ENCODE measurements at regions not wholly inside any gene's neighbourhood (a gene's known extent, or its start where the extent isn't known, plus 50 kb on each side); places are given as distances from the start of the nearest gene placed in this dataset.

DNA sequence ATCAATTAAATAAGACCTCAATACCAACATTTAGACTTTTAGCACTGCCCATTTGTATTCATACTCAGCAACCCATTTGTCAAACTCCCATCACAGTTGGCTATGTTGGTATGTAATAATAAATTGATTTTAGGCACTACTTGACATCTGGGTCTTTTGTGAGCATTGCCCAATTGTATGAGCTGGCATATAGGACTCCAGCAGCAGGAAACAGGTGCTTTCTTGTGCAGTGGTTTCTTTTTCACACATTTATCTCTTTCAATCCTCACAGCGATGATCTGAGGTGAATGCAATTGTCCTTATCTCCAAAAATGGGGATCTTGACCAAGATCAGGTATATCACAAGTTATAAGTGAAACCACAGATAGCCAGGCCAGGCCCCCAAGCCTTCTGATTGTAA, 96.9 kb upstream of the OXGR1 start (continued):
- TF ChIP-seq SRF (IDR thresholded peaks at IDR 0.05; ENCODE audit: low read depth) (no peak), POLR2A (IDR thresholded peaks at IDR 0.05; ENCODE audit: borderline replicate concordance, extremely low read depth, insufficient read depth, insufficient read length) (no peak), ZFX (IDR thresholded peaks at IDR 0.05) (no peak), TCF7L2 (IDR thresholded peaks at IDR 0.05; ENCODE audit: borderline replicate concordance, extremely low read depth, insufficient read depth, insufficient read length) (no peak), JUND (IDR thresholded peaks at IDR 0.05) (no peak)

DNA sequence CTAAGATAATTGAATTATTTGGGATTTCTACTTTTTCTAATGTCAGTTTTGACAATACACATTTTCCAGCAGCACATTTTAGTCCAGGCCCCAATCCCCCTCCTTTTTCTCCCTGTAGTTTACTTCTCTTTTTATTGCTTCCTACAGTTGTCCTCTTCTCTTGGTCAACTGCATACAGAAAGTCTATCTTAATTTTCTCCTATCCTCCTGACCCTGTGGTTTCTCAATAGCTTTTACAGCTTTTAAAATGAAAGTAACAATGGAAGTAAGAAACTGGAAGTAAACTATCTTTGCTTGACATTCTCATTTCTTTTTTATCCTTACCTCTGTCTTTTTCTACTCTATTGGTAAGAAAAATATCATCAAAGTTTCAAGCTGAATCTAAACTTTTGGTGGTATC, 106.5 kb upstream of the OXGR1 start:
- Histone ChIP-seq H3K4me2 (ENCODE audit: low read length) (no peak overlapping the region), H3K27ac (ENCODE audit: low read depth, low read length) (no peak overlapping the region), H3K36me3 (ENCODE audit: control insufficient read depth in 1 of 2, insufficient read depth in 2 of 2, low read length in 2 of 2) (no peaks in the 10 kb centered on the region), H2AFZ (ENCODE audit: low read depth, low read length, poor library complexity, severe bottlenecking) (no peak overlapping the region), H3K9me2 (ENCODE audit: insufficient read depth) (no peaks in the 10 kb centered on the region), H3K79me2 (ENCODE audit: insufficient read depth, low read length) (no peaks in the 10 kb centered on the region), H3K9me3 (ENCODE audit: control insufficient read depth in 1 of 2, insufficient read depth in 1 of 2, low read depth in 1 of 2, low read length in 2 of 2) (no peaks in the 10 kb centered on the region), H3K4me1 (ENCODE audit: control insufficient read depth in 1 of 2, insufficient read depth in 2 of 2, low read length in 2 of 2) (no peaks in the 10 kb centered on the region), H3K9ac (ENCODE audit: low read length) (no peak overlapping the region), H3K4me3 (replicated peaks in 1 of 2; ENCODE audit: low read depth in 1 of 2, low read length in 2 of 2) (no peak overlapping the region), H3K27me3 (ENCODE audit: insufficient read depth, low read length) (no peaks in the 10 kb centered on the region), H4K20me1 (ENCODE audit: insufficient read depth) (no peaks in the 10 kb centered on the region)
- intact Hi-C loops (cut with micrococcal nuclease): no loop called here
- TF ChIP-seq, protein P1, sequence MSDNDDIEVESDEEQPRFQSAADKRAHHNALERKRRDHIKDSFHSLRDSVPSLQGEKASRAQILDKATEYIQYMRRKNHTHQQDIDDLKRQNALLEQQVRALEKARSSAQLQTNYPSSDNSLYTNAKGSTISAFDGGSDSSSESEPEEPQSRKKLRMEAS (IDR thresholded peaks at IDR 0.05): no peak
- no peak for TF ChIP-seq JUND (IDR thresholded peaks at IDR 0.05)
- no peak for TF ChIP-seq RAD21 (IDR thresholded peaks at IDR 0.05; ENCODE audit: low read depth)
- TF ChIP-seq SRF (IDR thresholded peaks at IDR 0.05; ENCODE audit: low read depth): no peak
- no peak for TF ChIP-seq EZH2 (IDR thresholded peaks at IDR 0.05)
- TF ChIP-seq SP1 (IDR thresholded peaks at IDR 0.05; ENCODE audit: low read depth): no peak
- TF ChIP-seq, protein P2, sequence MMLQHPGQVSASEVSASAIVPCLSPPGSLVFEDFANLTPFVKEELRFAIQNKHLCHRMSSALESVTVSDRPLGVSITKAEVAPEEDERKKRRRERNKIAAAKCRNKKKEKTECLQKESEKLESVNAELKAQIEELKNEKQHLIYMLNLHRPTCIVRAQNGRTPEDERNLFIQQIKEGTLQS (IDR thresholded peaks at IDR 0.05): no peak
- no peak for TF ChIP-seq CBX3 (IDR thresholded peaks at IDR 0.05; ENCODE audit: low read depth)
- TF ChIP-seq FOSL1 (IDR thresholded peaks at IDR 0.05; ENCODE audit: low read depth): no peak
- no peak for TF ChIP-seq TCF7L2 (IDR thresholded peaks at IDR 0.05; ENCODE audit: borderline replicate concordance, extremely low read depth, insufficient read depth, insufficient read length)
- no peak for TF ChIP-seq ELF1 (IDR thresholded peaks at IDR 0.05; ENCODE audit: borderline replicate concordance, low read depth)
- no peak for TF ChIP-seq EGR1 (IDR thresholded peaks at IDR 0.05; ENCODE audit: low read depth)
- TF ChIP-seq YY1 (IDR thresholded peaks at IDR 0.05; ENCODE audit: extremely low read depth, insufficient replicate concordance, low read depth, low read length): no peak
- ChIA-PET POLR2A (no interaction called here), RAD21 (ENCODE audit: low non-redundant PET in 1 of 2, low total read pairs in 2 of 2, uncharacterized antibody in 2 of 2, unreplicated experiment in 2 of 2) (no interaction called here), CTCF (interaction anchor here (2.3 kb wide), 1 partner anchor 9 kb away, joined by 10 read pairs; no protein-coding TSS in a partner anchor)
- DNase-seq (ENCODE audit: low read depth, low spot score): no peak
- ATAC-seq: no peak
- no TSS peak for BruUV-seq (replicated peaks)
